K562 (cell line): ENCODE measurements at regions not wholly inside any gene's neighbourhood (a gene's known extent, or its start where the extent isn't known, plus 50 kb on each side); places are given as distances from the start of the nearest gene placed in this dataset.

Experiments used
- ATAC-seq: fragments of 200-7000 bp; cut with Tn5 transposase; 3 replicates; pipeline ENCODE4 v1.9.1; 2020; ENCODE audit warnings: moderate library complexity
- BruUV-seq: library from RNA; stranded (reverse); fragments of 400-500 nt; replicated peaks from 2 replicates; lab custom pipeline; 2021; lab: Mats Ljungman, UMichigan
- CTCF ChIA-PET: fragments of 300-600 bp; formaldehyde crosslinking; extraction: SDS; loops from one replicate; lab custom pipeline; 2021; ENCODE audit warnings: low intra/inter-chr PET ratio; lab: Yijun Ruan, JAX
- POLR2A ChIA-PET: fragments of 300-600, 350-650 bp; sonication (Branson Sonifier 250); formaldehyde crosslinking; extraction: SDS; loops from one replicate; lab custom pipeline; 2021; ENCODE audit warnings: antibody characterized with exemption, inconsistent platforms; lab: Yijun Ruan, JAX
- DNase-seq, 4 experiments: peaks; one replicate each; pipeline versions ENCODE4 v3.0.0 to v3.0.0-alpha.2; 2011 to 2018; ENCODE audit warnings: low spot score in 3 of 4, mixed read lengths in 3 of 4; ENCODE audit errors: extremely low read depth in 1 of 4
- FAIRE-seq: peaks from 2 replicates; lab custom pipeline; 2011; peaks lifted over from hg19 to GRCh38; lab: Jason Lieb, UNC
- H2AFZ ChIP-seq: 2 replicates; pipeline ENCODE4 v1.6.0; 2011; ENCODE audit warnings: low read depth, low read length, control low read depth, inconsistent platforms
- H3K27ac ChIP-seq: fragments of 200-600 bp; 3 replicates; pipeline ENCODE4 v1.8.0; 2011; ENCODE audit warnings: low read depth, mild to moderate bottlenecking, control low read depth, inconsistent platforms, low read length, moderate library complexity, mixed read lengths; ENCODE audit errors: extremely low read depth
- H3K27me3 ChIP-seq, 2 experiments: fragments of 300-600 bp in 1 of 2; 2 replicates in 1 of 2; 3 replicates in 1 of 2; pipeline versions ENCODE4 v1.6.0 to v1.8.0; 2011; ENCODE audit warnings: inconsistent platforms in 2 of 2, low read length in 2 of 2, mild to moderate bottlenecking in 1 of 2, mixed read lengths in 1 of 2, moderate library complexity in 1 of 2; ENCODE audit not compliant: control insufficient read depth in 2 of 2, insufficient read depth in 2 of 2
- H3K36me3 ChIP-seq: fragments of 300-600 bp; 3 replicates; pipeline ENCODE4 v1.8.0; 2011; ENCODE audit warnings: mild to moderate bottlenecking, low read length, inconsistent platforms; ENCODE audit not compliant: control insufficient read depth, insufficient read depth
- H3K4me1 ChIP-seq, 2 experiments: fragments of 200-600 bp in 1 of 2; replicated peaks in 1 of 2; 2 replicates in 1 of 2; 3 replicates in 1 of 2; pipeline versions ENCODE4 v1.5.1 to v1.8.0; 2011; ENCODE audit warnings: inconsistent platforms in 2 of 2, low read length in 2 of 2, mild to moderate bottlenecking in 1 of 2, mixed read lengths in 1 of 2, moderate library complexity in 1 of 2; ENCODE audit not compliant: control insufficient read depth in 2 of 2, insufficient read depth in 2 of 2
- H3K4me2 ChIP-seq: 2 replicates; pipeline ENCODE4 v1.6.1; 2011; ENCODE audit warnings: low read length, control low read depth, inconsistent platforms, mixed read lengths; ENCODE audit not compliant: insufficient read depth
- H3K4me3 ChIP-seq: fragments of 200-600 bp; sonication (generic), shearing (Covaris generic); 2 replicates; pipeline ENCODE4 v1.5.1; 2016; ENCODE audit warnings: control low read depth, inconsistent platforms
- H3K79me2 ChIP-seq: fragments of 200-600 bp; 3 replicates; pipeline ENCODE4 v1.8.0; 2011; ENCODE audit warnings: low read length, inconsistent platforms; ENCODE audit not compliant: control insufficient read depth, insufficient read depth
- H3K9ac ChIP-seq, 2 experiments: 2 replicates each; pipeline versions ENCODE4 v1.6.0 to v1.6.1; 2011; ENCODE audit warnings: low read depth in 2 of 2, low read length in 2 of 2, control low read depth in 1 of 2, inconsistent platforms in 1 of 2, mild to moderate bottlenecking in 1 of 2, mixed read lengths in 1 of 2; ENCODE audit not compliant: insufficient read depth in 1 of 2
- H3K9me1 ChIP-seq: one replicate; pipeline ENCODE4 v1.6.0; 2011; ENCODE audit warnings: inconsistent platforms, mild to moderate bottlenecking, low read length, moderate library complexity; ENCODE audit not compliant: control insufficient read depth, insufficient read depth
- H3K9me3 ChIP-seq: replicated peaks from 2 replicates; pipeline ENCODE4 v1.5.1; 2011; ENCODE audit warnings: low read depth, low read length, inconsistent platforms; ENCODE audit not compliant: control insufficient read depth, insufficient read depth
- H4K20me1 ChIP-seq: replicated peaks from 2 replicates; pipeline ENCODE4 v1.6.1; 2011; ENCODE audit warnings: low read length, inconsistent platforms, mixed read lengths; ENCODE audit not compliant: control insufficient read depth, insufficient read depth
- KDM1A ChIP-seq, 2 experiments: fragments of 450-650 bp; IDR thresholded peaks; 2 replicates each; pipeline ENCODE4 v1.6.1; 2016; ENCODE audit warnings: mild to moderate bottlenecking in 2 of 2
- LARP7 ChIP-seq: fragments of 450-650 bp; IDR thresholded peaks from 2 replicates; pipeline ENCODE4 v1.6.1; 2016
- MIER1 ChIP-seq: fragments of 450-650 bp; IDR thresholded peaks from 2 replicates; pipeline ENCODE4 v1.6.1; 2016; ENCODE audit warnings: antibody characterized with exemption, mild to moderate bottlenecking, low read depth
- MTA1 ChIP-seq: fragments of 450-650 bp; IDR thresholded peaks from 2 replicates; pipeline ENCODE4 v1.6.1; 2017; ENCODE audit warnings: borderline replicate concordance
- MYBL2 ChIP-seq, 2 experiments: fragments of 450-650 bp in 1 of 2; sonication (generic) in 1 of 2; formaldehyde crosslinking in 1 of 2; IDR thresholded peaks; 2 replicates each; pipeline versions ENCODE4 v1.6.1 to v1.8.1; 2017 to 2022; ENCODE audit warnings: borderline replicate concordance in 1 of 2, inconsistent platforms in 1 of 2, low read depth in 1 of 2, mild to moderate bottlenecking in 1 of 2, missing genetic modification reagents in 1 of 2, moderate library complexity in 1 of 2
- NFYB ChIP-seq: IDR thresholded peaks from 2 replicates; pipeline ENCODE4 v1.6.1; 2011; ENCODE audit warnings: mild to moderate bottlenecking, moderate library complexity; ENCODE audit not compliant: insufficient read length; ENCODE audit errors: extremely low read depth
- PCBP2 ChIP-seq: fragments of 200-400 bp; formaldehyde crosslinking; IDR thresholded peaks from 2 replicates; pipeline ENCODE4 v1.6.1; 2018; ENCODE audit warnings: low read length, low read depth, mild to moderate bottlenecking, moderate library complexity; ENCODE audit not compliant: poor library complexity, severe bottlenecking
- PHB2 ChIP-seq: fragments of 450-650 bp; IDR thresholded peaks from 2 replicates; pipeline ENCODE4 v1.6.1; 2017; ENCODE audit warnings: low read depth
- RAD21 ChIP-seq, 2 experiments: fragments of 250-450 bp in 1 of 2; fragments of 450-650 bp in 1 of 2; sonication (Bioruptor Pico) in 1 of 2; formaldehyde crosslinking in 1 of 2; IDR thresholded peaks in 1 of 2; conservative IDR thresholded peaks in 1 of 2; 2 replicates each; pipeline versions ENCODE4 v1.4.0 to v1.8.0; 2020 to 2022; ENCODE audit warnings: mild to moderate bottlenecking in 2 of 2, moderate library complexity in 1 of 2
- RBFOX2 ChIP-seq: fragments of 200-400 bp; formaldehyde crosslinking; IDR thresholded peaks from 2 replicates; pipeline ENCODE4 v1.6.1; 2017; ENCODE audit warnings: low read depth, mild to moderate bottlenecking, low read length, moderate library complexity
- SMAD4 ChIP-seq: fragments of 250-450 bp; sonication (Bioruptor Pico); conservative IDR thresholded peaks from 2 replicates; pipeline ENCODE4 v1.8.0; 2021; ENCODE audit warnings: inconsistent platforms, mild to moderate bottlenecking, moderate library complexity
- TCF3 ChIP-seq: sonication (generic); formaldehyde crosslinking; IDR thresholded peaks from 2 replicates; pipeline ENCODE4 v1.4.0; 2020; ENCODE audit warnings: mild to moderate bottlenecking, missing genetic modification reagents
- WGBS: fragments of 100-300 bp; shearing (Covaris generic); methylation state at CpG from one replicate; pipeline ENCODE4 v1.1.6; 2016; ENCODE audit warnings: low coverage, mixed read lengths; ENCODE audit not compliant: insufficient coverage; ENCODE audit errors: missing lambda C conversion rate; 5-methylcytosine and 5-hydroxymethylcytosine counted together
- in situ Hi-C: fragments of 300-500 bp; cut with MboI; formaldehyde crosslinking; loops from 4 replicates; pipeline ENCODE4 v1.15.0; 2018; ENCODE audit warnings: inconsistent platforms, mixed read lengths
- intact Hi-C: fragments of 100-400 bp; cut with micrococcal nuclease; formaldehyde crosslinking; loops from 2 replicates; pipeline ENCODE4 v1.14.2; 2022
- TF ChIP-seq, protein P1 (sequence below): fragments of 250-450 bp; sonication (Bioruptor Pico); IDR thresholded peaks from 2 replicates; pipeline ENCODE4 v1.5.0; 2020; ENCODE audit warnings: mild to moderate bottlenecking, borderline replicate concordance
- TF ChIP-seq, protein P2 (sequence below): fragments of 450-650 bp; formaldehyde crosslinking; IDR thresholded peaks from 2 replicates; pipeline ENCODE4 v1.4.0; 2022; ENCODE audit warnings: missing genetic modification characterization
- TF ChIP-seq, protein P3 (sequence below): fragments of 250-450 bp; sonication (Bioruptor Pico); IDR thresholded peaks from 2 replicates; pipeline ENCODE4 v1.8.0; 2021; ENCODE audit warnings: mild to moderate bottlenecking, moderate library complexity

DNA sequence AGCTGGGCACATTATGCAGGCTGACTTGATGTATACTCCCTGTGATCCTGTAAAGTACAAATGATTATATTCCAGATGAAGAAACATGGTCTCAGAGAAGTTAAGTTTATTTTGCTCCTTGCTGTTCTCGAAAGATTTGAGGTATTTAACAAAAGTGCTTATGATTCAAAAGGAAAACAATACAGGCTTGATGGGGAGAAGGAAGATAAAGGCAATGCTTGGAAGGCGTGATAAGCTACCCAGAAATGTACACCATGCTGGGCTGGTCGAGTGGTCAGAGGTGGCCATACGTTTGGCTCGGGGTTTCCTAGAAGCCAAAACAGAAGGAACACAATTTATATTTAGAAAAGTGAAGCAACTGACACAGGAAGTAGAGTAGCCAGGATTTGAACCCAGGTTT lies 201.0 kb downstream of the KTN1 start:
- no peaks in the 10 kb centered on the region; a peak in 1 of 5 replicates for H3K27me3 ChIP-seq
- no peak overlapping the region for H3K9ac ChIP-seq
- no peak overlapping the region for H3K4me2 ChIP-seq
- H3K36me3 ChIP-seq: 0 out of 3 replicates have a peak, but pooled peaks cover 2% of the 10 kb centered on the region
- peak overlapping the region; percentile 38; the same call in 1 of the 2 replicates for H2AFZ ChIP-seq
- ChIA-PET POLR2A (interaction anchor here (0.7 to 0.9 kb wide), 2 partner anchors 14 to 345 kb away, joined by 3 read pairs; no protein-coding TSS in a partner anchor), CTCF (no interaction called here)
- peaks cover 0 to 20% of the 10 kb centered on the region in 2 experiments; a peak in 4 of 5 replicates for H3K4me1 ChIP-seq
- peak; percentile 51 for FAIRE-seq
- no peaks in the 10 kb centered on the region for H4K20me1 ChIP-seq
- in situ Hi-C loops: no loop called here
- H3K4me3 ChIP-seq: no peak overlapping the region
- no TSS peak for BruUV-seq
- intact Hi-C loops: no loop called here
- H3K9me3 ChIP-seq: no peaks in the 10 kb centered on the region
- peak; percentile 49; the same call in 2 of the 3 replicates for ATAC-seq
- no peaks in the 10 kb centered on the region for H3K79me2 ChIP-seq
- H3K9me1 ChIP-seq: no peaks in the 10 kb centered on the region
- peak in 2 of 4 experiments; percentile 28 to 53 for DNase-seq
- H3K27ac ChIP-seq: no peak overlapping the region
- 0% methylated on average over 5 of the region's 5 CpGs for WGBS
- TF ChIP-seq, protein P1, sequence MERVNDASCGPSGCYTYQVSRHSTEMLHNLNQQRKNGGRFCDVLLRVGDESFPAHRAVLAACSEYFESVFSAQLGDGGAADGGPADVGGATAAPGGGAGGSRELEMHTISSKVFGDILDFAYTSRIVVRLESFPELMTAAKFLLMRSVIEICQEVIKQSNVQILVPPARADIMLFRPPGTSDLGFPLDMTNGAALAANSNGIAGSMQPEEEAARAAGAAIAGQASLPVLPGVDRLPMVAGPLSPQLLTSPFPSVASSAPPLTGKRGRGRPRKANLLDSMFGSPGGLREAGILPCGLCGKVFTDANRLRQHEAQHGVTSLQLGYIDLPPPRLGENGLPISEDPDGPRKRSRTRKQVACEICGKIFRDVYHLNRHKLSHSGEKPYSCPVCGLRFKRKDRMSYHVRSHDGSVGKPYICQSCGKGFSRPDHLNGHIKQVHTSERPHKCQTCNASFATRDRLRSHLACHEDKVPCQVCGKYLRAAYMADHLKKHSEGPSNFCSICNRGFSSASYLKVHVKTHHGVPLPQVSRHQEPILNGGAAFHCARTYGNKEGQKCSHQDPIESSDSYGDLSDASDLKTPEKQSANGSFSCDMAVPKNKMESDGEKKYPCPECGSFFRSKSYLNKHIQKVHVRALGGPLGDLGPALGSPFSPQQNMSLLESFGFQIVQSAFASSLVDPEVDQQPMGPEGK (CRISPR knock-in tag): no peak
- TF ChIP-seq SMAD4 (CRISPR knock-in tag) (peak; percentile 64; the same call in 1 of the 2 replicates), MYBL2 (IDR thresholded peaks at IDR 0.05; ENCODE audit: low read depth) (no peak), MYBL2 (CRISPR knock-in tag; IDR thresholded peaks at IDR 0.05; ENCODE audit: borderline replicate concordance) (no peak), NFYB (no peak), LARP7 (no peak), TCF3 (CRISPR knock-in tag) (peak; percentile 59), KDM1A (IDR thresholded peaks at IDR 0.05) (0 out of 4 replicates have a peak, but pooled peaks of 1 of the 2 experiments have one; percentile 8), RBFOX2 (no peak), MTA1 (no peak), MIER1 (no peak), PCBP2 (no peak), PHB2 (no peak), RAD21 (CRISPR knock-in tag; conservative IDR thresholded peaks at IDR 0.05 in 1 of 2, IDR thresholded peaks at IDR 0.05 in 1 of 2) (0 out of 4 replicates have a peak, but pooled peaks of 1 of the 2 experiments have one; percentile 8)
- TF ChIP-seq, protein P2, sequence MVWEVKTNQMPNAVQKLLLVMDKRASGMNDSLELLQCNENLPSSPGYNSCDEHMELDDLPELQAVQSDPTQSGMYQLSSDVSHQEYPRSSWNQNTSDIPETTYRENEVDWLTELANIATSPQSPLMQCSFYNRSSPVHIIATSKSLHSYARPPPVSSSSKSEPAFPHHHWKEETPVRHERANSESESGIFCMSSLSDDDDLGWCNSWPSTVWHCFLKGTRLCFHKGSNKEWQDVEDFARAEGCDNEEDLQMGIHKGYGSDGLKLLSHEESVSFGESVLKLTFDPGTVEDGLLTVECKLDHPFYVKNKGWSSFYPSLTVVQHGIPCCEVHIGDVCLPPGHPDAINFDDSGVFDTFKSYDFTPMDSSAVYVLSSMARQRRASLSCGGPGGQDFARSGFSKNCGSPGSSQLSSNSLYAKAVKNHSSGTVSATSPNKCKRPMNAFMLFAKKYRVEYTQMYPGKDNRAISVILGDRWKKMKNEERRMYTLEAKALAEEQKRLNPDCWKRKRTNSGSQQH (CRISPR knock-in tag): no peak
- TF ChIP-seq, protein P3, sequence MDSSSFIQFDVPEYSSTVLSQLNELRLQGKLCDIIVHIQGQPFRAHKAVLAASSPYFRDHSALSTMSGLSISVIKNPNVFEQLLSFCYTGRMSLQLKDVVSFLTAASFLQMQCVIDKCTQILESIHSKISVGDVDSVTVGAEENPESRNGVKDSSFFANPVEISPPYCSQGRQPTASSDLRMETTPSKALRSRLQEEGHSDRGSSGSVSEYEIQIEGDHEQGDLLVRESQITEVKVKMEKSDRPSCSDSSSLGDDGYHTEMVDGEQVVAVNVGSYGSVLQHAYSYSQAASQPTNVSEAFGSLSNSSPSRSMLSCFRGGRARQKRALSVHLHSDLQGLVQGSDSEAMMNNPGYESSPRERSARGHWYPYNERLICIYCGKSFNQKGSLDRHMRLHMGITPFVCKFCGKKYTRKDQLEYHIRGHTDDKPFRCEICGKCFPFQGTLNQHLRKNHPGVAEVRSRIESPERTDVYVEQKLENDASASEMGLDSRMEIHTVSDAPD (CRISPR knock-in tag): no peak
